PC-9 (cell line): ENCODE measurements at regions not wholly inside any gene's neighbourhood (a gene's known extent, or its start where the extent isn't known, plus 50 kb on each side); places are given as distances from the start of the nearest gene placed in this dataset.

Source experiments
- BruUV-seq: library from RNA; stranded (reverse); fragments of 400-500 nt; replicated peaks from 2 replicates; lab custom pipeline; 2021; lab: Mats Ljungman, UMichigan
- CTCF ChIA-PET: fragments of 300-600 bp; sonication (Branson Sonifier 250); formaldehyde crosslinking; loops from one replicate; lab custom pipeline; 2022; ENCODE audit warnings: antibody characterized with exemption; lab: Charles Lee
- POLR2A ChIA-PET: fragments of 300-600 bp; sonication (Branson Sonifier 250); formaldehyde crosslinking; loops from one replicate; lab custom pipeline; 2022; ENCODE audit warnings: antibody characterized with exemption; ENCODE audit not compliant: unreplicated experiment; lab: Charles Lee
- DNase-seq, 2 experiments: peaks; one replicate each; pipeline versions ENCODE4 v3.0.0 to v3.0.0-alpha.2; 2015 to 2022; ENCODE audit warnings: mixed read lengths in 1 of 2
- H2AFZ ChIP-seq: fragments of 200-600 bp; sonication (generic); 2 replicates; pipeline ENCODE4 v1.8.1; 2017; ENCODE audit warnings: antibody characterized with exemption
- H3F3A ChIP-seq: fragments of 200-600 bp; sonication (generic); 2 replicates; pipeline ENCODE4 v1.8.1; 2017; ENCODE audit warnings: antibody characterized with exemption, mild to moderate bottlenecking, low read depth; ENCODE audit not compliant: insufficient read depth
- H3K27ac ChIP-seq: fragments of 200-600 bp; sonication (generic); 2 replicates; pipeline ENCODE4 v1.6.1; 2016; ENCODE audit warnings: mixed run types
- H3K27me3 ChIP-seq: fragments of 200-600 bp; sonication (generic); 2 replicates; pipeline ENCODE4 v1.6.1; 2016; ENCODE audit warnings: low read depth, mixed run types; ENCODE audit not compliant: insufficient read depth
- H3K36me3 ChIP-seq: fragments of 200-600 bp; sonication (generic); 2 replicates; pipeline ENCODE4 v1.6.1; 2016; ENCODE audit warnings: low read depth, mixed run types
- H3K4me1 ChIP-seq: fragments of 200-600 bp; sonication (generic); replicated peaks from 2 replicates; pipeline ENCODE4 v1.6.1; 2016; ENCODE audit warnings: mixed run types; ENCODE audit not compliant: insufficient read depth
- H3K4me2 ChIP-seq: fragments of 200-600 bp; sonication (generic); 2 replicates; pipeline ENCODE4 v1.6.1; 2017; ENCODE audit warnings: mixed run types
- H3K4me3 ChIP-seq: fragments of 200-600 bp; sonication (generic); 2 replicates; pipeline ENCODE4 v1.6.1; 2016; ENCODE audit warnings: mixed run types
- H3K79me2 ChIP-seq: fragments of 200-600 bp; sonication (generic); 2 replicates; pipeline ENCODE4 v1.6.1; 2017; ENCODE audit warnings: low read depth, mixed run types
- H3K9me2 ChIP-seq: fragments of 200-600 bp; sonication (generic); 2 replicates; pipeline ENCODE4 v1.8.1; 2017; ENCODE audit warnings: mild to moderate bottlenecking; ENCODE audit not compliant: insufficient read depth
- H3K9me3 ChIP-seq: fragments of 200-600 bp; sonication (generic); 2 replicates; pipeline ENCODE4 v1.8.1; 2016; ENCODE audit warnings: low read depth; ENCODE audit not compliant: insufficient read depth
- H4K20me1 ChIP-seq: fragments of 200-600 bp; sonication (generic); 2 replicates; pipeline ENCODE4 v1.8.1; 2017; ENCODE audit not compliant: insufficient read depth
- EZH2 ChIP-seq: fragments of 200-600 bp; sonication (generic); IDR thresholded peaks from 2 replicates; pipeline ENCODE4 v1.8.0; 2017; ENCODE audit warnings: antibody characterized with exemption, low read depth
- intact Hi-C: fragments of 100-400 bp; cut with micrococcal nuclease; formaldehyde crosslinking; loops from one replicate; pipeline ENCODE4 v1.10.0; 2022; ENCODE audit not compliant: unreplicated experiment
- TF ChIP-seq, protein P1 (sequence below): fragments of 200-600 bp; sonication (generic); conservative IDR thresholded peaks from 2 replicates; pipeline ENCODE4 v1.6.1; 2017; ENCODE audit warnings: mixed run types, antibody characterized with exemption, mild to moderate bottlenecking, moderate library complexity

DNA sequence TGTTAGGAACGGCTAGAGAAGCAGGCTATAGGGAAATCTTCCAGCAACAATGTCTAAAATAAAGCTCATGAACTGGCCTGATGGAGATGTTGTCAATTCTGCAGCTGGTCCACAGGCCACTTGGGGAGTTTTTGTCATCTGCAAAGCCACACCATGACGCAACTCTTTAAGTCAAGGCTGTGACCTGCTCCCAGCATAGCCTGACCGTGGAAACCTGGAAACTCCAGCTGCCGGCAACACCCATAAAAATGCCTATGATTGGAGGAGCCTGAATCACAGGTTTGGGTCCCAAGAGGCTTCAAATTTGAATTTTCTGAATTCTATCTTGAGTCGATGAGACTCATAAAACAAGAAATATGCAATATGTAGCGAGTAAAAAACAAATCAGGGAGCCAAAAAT, 969.2 kb upstream of the PRKX start:
- no peaks in the 10 kb centered on the region for H3F3A ChIP-seq
- peaks cover 5% of the 10 kb centered on the region; the same call in 1 of the 2 replicates for H3K9me3 ChIP-seq
- no TSS peak for BruUV-seq
- H3K36me3 ChIP-seq = no peaks in the 10 kb centered on the region
- no peaks in the 10 kb centered on the region for H3K4me1 ChIP-seq
- H3K9me2 ChIP-seq = no peaks in the 10 kb centered on the region
- no peaks in the 10 kb centered on the region for H3K79me2 ChIP-seq
- no peaks in the 10 kb centered on the region for H3K27me3 ChIP-seq
- POLR2A ChIA-PET = no interaction called here
- H4K20me1 ChIP-seq = no peaks in the 10 kb centered on the region
- H3K27ac ChIP-seq = no peak overlapping the region
- intact Hi-C loops = no loop called here
- no peak overlapping the region for H3K4me2 ChIP-seq
- no peak overlapping the region for H2AFZ ChIP-seq
- no peak for DNase-seq
- no peak overlapping the region for H3K4me3 ChIP-seq
- TF ChIP-seq EZH2 = no peak
- TF ChIP-seq, protein P1, sequence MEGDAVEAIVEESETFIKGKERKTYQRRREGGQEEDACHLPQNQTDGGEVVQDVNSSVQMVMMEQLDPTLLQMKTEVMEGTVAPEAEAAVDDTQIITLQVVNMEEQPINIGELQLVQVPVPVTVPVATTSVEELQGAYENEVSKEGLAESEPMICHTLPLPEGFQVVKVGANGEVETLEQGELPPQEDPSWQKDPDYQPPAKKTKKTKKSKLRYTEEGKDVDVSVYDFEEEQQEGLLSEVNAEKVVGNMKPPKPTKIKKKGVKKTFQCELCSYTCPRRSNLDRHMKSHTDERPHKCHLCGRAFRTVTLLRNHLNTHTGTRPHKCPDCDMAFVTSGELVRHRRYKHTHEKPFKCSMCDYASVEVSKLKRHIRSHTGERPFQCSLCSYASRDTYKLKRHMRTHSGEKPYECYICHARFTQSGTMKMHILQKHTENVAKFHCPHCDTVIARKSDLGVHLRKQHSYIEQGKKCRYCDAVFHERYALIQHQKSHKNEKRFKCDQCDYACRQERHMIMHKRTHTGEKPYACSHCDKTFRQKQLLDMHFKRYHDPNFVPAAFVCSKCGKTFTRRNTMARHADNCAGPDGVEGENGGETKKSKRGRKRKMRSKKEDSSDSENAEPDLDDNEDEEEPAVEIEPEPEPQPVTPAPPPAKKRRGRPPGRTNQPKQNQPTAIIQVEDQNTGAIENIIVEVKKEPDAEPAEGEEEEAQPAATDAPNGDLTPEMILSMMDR = no peak
- CTCF ChIA-PET = no interaction called here

DNA sequence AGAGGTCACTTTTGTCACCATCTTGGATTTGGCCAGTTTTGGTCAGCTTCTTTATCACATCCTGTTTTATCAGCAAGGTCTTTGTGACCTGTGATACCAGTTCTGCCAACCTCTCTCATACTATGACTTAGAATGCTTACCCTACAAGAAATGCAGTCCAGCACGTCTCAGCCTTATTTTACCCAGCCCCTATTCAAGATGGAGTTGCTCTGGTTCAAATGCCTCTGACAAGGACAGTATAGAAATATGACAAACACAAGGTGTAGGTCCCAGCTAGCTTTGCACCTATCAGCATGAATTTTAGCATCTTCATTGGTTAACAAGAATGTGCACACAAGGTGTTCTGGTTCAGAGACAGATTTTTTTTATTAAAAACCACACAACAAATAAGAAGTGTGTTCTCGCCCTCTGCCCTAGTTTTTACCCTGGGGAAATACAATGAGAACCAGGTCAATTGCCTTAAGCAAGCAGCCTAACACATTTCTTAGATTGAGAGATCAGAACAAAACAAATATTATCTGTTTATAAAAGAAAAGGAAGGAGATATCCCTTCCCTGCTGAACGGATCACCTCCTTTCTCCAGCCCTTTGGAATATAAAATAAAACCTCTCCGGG, 962.3 kb upstream of the PRKX start:
- no peak overlapping the region for H3K4me3 ChIP-seq
- H3K4me2 ChIP-seq = peak overlapping the region; percentile 59
- no peaks in the 10 kb centered on the region for H3K9me2 ChIP-seq
- no peaks in the 10 kb centered on the region for H3K36me3 ChIP-seq
- peak in 1 of 2 experiments; percentile 63 for DNase-seq
- peaks cover 43% of the 10 kb centered on the region for H3K4me1 ChIP-seq
- BruUV-seq = no TSS peak
- ChIA-PET POLR2A (no interaction called here), CTCF (no interaction called here)
- intact Hi-C loops = no loop called here
- peaks cover 7% of the 10 kb centered on the region for H3K9me3 ChIP-seq
- H2AFZ ChIP-seq = peak overlapping the region; percentile 75
- peak overlapping the region; percentile 36; the same call in 1 of the 2 replicates for H3K27ac ChIP-seq
- TF ChIP-seq EZH2 = no peak
- TF ChIP-seq, protein P1 = no peak
- no peaks in the 10 kb centered on the region for H3K27me3 ChIP-seq
- H3K79me2 ChIP-seq = no peaks in the 10 kb centered on the region
- no peaks in the 10 kb centered on the region for H4K20me1 ChIP-seq
- H3F3A ChIP-seq = peaks cover 17% of the 10 kb centered on the region

GRCh38 chrX:4674028-4674782, 960.8 kb upstream of the PRKX start:
- DNase-seq = peak; percentile 52 to 71
- TF ChIP-seq, protein P1 = no peak
- TF ChIP-seq EZH2 = no peak
- peaks cover 7% of the 10 kb centered on the region for H3K9me3 ChIP-seq
- ChIA-PET CTCF (no interaction called here), POLR2A (no interaction called here)
- no peaks in the 10 kb centered on the region for H3K79me2 ChIP-seq
- no TSS peak for BruUV-seq
- peak overlapping the region; percentile 54 for H3K27ac ChIP-seq
- peaks cover 21% of the 10 kb centered on the region for H3F3A ChIP-seq
- intact Hi-C loops = no loop called here
- H3K4me2 ChIP-seq = peak overlapping the region; percentile 42
- H3K4me3 ChIP-seq = no peak overlapping the region
- H4K20me1 ChIP-seq = no peaks in the 10 kb centered on the region
- H3K4me1 ChIP-seq = peaks cover 55% of the 10 kb centered on the region
- no peaks in the 10 kb centered on the region for H3K9me2 ChIP-seq
- peak overlapping the region; percentile 59; the same call in 1 of the 2 replicates for H2AFZ ChIP-seq
- H3K36me3 ChIP-seq = no peaks in the 10 kb centered on the region
- H3K27me3 ChIP-seq = no peaks in the 10 kb centered on the region
